ENCODE measurements at regions not wholly inside any gene's neighbourhood (a gene's known extent, or its start where the extent isn't known, plus 50 kb on each side); places are given as distances from the start of the nearest gene placed in this dataset.
"Not testable (repeated sequence)": the region's sequence is repeated elsewhere in the genome, so short reads cannot be mapped to it uniquely, and the experiment has no call there.

DNA sequence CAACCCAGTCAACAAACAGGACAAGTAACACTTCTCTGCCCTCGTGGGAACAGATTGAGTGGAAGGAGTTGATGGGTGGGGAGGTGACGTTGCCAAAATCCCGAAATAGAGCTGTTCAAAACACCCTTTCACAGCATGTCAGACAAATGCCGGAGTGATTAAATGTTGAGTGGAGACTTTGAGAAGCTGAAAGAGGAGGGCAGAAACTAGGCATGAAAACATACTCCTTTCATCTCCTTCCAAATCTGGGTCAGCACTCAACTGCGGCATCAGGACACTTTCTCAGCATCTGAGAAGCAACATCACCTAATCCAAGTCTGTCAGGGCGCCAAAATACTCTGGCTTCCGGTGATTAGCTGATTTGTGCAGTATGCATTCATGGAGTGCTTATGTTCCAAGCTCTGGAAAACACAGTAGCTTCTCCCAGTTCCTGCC is 51.5 kb upstream of the MRI1 start:
- ATAC-seq = no peak

DNA sequence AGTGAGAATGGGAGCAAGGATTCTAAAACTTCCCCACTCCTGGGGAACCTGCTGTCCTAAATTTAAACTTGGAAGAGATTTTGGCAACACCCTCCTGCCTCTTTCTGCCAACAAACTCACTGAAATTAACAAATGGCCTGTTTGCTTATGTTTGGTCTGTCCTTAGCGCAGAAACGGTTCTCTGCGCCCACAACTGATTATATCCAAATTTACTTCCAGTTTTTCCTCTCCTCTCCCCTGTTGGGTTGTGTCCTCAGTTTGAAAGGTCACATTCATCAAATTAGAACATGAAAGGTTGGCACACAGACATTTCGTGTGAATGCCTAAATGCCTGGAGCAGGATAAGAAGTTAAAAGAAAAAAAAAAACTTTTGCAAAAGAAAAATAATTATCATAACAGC is 56.4 kb upstream of the MRI1 start:
- no peak for ATAC-seq

DNA sequence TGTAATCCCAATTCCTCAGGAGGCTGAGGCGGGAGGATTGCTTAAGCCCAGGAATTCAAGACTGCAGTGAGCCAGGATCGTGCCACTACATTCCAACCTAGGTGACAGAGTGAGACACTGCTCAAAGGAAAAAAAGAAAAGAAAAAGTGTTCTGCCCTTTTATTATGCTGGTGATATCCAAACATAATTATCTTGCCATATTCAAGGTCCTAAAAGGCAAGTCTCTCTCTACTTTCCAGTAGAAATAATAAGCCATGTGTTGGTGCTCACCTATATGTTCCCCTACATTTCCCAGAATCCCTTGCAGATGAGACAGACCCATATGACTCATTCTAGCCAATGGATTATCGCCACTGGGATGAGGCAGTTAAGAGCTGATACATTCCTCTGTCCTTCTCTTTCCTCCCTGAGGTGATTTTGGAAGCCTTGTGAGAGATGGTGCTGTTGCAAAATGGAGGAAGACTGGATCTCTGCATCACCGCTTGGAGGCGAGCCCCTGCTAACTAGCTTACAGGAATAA is 58.3 kb upstream of the MRI1 start:
- ATAC-seq = no peak

GRCh38 chr19:13705201-13705600 is 59.1 kb upstream of the MRI1 start:
- no peak for ATAC-seq

DNA sequence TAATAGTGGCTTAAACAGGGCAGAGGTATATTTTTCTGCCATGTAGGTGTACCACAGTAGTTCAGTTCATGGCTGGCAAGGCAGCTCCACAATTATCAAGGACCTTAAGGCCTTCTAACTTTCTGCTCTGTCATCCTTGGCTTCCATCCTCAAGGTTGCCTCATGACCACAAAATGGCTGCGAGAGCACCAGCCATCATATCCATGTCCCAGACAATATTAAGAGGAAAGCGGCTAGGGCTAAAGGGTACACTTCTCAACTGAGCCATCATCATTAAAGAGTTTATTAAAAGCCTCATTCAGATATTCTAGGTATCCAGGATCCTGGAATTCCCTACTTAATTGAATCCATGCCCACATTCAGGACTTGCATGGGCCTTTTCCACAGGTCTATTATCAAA is 62.7 kb upstream of the MRI1 start:
- ATAC-seq = no peak

GRCh38 chr19:13700621-13701020 is 63.7 kb upstream of the MRI1 start:
- no peak for ATAC-seq

DNA sequence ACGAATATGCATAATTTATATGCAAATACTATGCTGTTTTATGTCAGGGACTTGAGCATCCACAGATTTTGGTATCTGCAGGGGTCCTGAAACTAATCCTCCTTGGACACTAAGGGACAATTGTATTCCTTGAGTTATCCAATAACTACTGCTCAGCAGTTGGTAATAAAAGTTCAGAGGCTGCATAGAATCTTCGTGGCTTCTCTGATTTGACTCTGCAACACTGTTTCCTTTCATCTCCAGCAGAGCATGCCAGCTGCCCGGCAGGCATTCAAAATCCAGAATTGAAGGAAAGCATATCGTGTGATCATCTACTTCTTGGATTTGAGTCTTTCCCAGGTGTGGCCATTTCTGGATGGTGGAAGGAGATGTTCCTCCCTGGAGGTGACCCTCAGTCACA is 64.5 kb upstream of the MRI1 start:
- no peak for ATAC-seq

GRCh38 chr19:13696839-13697238 is 67.5 kb upstream of the MRI1 start:
- ATAC-seq = no peak

- ATAC-seq = no peak
These were observed 70.4 kb upstream of the MRI1 start for GRCh38 chr19:13693889-13694288.

DNA sequence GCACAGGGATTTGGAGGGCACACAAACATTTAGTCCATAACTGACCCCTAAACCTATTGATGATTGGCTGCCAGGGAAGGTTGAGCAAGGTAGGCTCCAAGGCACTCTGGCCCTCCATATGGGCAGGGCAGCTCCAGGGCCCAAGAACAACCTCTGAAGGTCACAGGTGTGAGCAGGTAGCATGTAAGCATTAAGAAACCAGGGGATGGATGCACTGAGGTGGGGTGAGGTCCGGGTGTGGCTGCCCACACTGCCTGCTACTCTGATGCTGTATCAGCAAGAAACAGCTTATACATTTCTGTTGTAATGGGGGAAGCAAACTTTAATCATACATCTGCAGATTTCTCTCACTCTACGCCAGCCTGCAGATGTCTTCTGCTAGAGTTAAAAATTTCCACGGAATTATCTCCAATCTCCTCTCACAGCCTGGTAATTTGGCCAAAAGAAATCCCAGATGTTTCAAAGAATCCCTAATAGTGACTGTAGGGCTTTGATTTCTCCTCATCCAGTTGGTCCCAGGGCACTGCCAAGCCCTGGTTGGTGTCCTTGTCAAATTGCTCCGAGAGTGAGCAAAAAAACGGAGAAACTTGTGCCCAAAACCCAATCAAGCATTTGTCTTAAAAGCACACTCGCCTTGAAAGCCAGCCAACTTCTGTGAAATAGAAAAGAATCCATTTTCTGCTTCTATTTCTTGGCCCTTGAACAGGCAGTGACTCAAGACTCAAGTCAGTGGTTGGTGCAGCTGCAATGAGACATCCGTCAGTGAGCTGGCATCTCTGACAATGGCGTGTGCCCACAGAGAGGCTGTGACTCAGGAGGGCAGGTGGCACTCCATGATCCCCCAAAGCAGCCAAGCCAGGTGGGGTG is 72.5 kb upstream of the MRI1 start:
- ATAC-seq = peak; percentile 87

DNA sequence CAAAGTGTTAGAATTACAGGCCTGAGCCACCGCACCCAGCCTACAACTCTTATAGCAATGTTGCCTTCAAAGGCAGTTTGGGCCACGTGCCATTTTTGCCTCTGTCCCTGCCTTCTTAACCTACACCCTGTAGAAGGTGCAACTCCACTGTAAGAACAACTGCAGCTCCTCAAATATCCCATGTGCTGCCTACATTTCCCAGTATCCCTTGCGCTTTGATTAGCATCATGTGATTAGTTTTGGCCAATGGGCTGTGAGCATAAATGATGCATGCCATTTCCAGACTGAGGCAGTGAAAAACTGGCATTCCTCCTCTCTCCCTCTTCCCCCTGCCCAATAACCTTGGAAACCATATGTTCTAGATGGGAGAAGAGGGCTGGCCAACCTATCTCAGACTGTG is 75.2 kb upstream of the MRI1 start:
- peak; percentile 53 for ATAC-seq

DNA sequence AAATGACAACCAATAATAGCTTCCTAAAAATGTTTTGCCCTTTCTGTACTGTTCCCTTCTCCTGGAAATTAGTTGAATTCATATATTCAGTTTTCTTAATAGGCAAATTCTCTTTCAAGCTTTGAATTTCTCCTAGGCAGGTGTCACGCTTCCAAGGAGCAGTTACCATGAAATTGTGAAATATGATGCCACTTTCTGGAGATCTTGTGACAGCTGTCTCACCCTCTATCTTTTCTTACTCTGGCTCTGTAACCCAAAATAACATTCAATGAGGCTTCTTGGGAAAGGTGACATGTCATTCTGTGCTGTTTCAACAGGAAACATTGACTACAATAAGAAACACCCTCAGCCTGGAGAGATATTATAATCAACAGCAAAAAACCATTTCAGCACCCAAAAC is 80.3 kb upstream of the MRI1 start:
- ATAC-seq = no peak

DNA sequence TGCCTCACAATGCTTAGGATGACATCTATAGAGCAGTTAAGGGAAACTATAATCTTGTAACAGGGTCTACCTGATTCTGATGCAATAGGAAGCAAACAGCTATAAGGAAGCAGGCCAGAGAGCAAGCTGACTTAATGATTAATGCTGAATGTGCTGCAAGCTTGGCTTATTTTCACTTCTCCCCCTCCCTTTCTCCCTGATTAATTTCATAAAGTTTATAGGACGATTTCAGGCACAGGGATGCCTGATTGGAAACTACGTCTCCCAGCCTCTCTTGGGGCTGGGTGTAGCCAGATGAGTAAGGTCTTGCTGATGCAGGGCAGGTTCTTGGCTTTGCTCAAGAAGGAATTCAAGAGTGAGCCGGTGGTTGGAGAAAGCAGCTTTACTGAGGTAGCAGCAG is 82.8 kb upstream of the MRI1 start:
- peak; percentile 84 for ATAC-seq

DNA sequence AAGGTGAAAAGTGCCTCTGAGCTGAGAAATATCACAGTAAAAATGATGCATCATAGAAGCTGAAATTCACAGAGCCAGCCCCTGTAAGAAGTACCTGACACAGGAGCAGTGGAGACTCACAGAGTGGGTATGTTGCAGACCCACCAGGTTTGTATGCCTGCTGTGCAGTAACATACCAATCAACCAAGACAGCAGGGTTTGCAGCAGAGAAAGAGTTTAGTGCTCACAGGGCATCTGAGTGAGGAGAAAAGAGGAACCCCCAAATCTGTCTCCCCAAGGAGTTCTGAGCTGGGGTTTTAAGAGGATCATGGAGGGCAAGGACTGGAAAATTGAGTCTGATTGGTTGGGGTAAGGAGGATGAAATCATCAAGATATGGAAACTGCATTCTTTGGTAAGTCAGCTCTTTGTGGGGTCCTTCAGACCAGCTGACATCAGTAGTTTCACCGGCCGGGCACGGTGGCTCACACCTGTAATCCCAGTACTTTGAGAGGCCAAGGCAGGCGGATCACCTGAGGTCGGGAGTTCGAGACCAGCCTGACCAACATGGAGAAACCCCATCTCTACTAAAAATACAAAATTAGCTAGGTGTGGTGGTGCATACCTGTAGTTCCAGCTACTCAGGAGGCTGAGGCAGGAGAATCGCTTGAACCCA is 83.5 kb upstream of the MRI1 start:
- not testable (repeated sequence) for ATAC-seq

- ATAC-seq = peak; percentile 66
These were observed 87.4 kb upstream of the MRI1 start for GRCh38 chr19:13676967-13677366.

DNA sequence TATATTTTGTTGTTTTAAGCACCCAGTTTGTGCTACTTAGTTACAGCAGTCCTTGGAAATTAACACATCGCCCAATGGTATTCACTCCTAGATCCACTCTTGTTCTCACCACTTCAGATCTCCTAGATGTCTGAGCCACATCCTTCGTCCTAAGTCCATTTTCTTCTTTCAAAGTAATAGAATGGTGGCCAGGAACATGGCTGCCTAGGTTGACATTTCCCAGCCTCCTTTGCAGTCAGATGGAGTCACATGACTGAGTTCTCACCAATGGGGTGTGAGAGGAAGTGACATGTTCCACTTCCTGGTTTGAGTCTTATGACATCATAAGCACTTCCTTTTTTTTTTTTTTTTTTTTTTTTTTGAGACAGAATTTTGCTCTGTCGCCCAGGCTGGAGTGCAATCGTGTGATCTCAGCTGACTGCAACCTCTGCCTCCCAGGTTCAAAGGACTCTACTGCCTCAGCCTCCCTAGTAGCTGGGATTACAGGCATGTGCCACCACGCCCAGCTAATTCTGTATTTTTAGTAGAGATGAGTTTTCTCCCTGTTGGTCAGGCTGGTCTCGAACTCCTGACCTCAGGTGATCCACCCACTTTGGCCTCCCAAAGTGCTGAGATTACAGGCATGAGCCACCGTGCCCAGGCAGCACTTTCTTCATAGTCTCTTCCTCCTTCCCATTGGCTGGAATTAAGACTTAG is 91.7 kb upstream of the MRI1 start:
- not testable (repeated sequence) for ATAC-seq

DNA sequence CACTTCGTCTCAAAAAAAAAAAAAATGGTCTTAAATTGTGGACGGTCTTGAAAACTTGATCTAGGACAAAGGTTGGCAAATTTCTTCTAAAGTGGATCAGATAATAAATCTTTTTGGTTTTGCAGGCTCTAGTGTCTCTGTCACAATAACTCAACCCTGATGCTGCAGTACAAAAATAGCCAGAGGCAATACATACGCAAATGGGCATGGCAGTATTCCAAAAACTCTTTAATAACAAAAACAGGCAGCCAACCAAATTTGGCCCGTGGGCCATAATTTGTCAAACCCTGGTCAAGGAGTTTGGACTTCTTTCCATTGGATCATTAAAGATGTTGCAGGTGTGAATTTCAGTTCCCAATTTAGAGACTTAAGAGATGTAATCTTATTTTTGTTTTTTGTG is 93.5 kb upstream of the MRI1 start:
- ATAC-seq = no peak

DNA sequence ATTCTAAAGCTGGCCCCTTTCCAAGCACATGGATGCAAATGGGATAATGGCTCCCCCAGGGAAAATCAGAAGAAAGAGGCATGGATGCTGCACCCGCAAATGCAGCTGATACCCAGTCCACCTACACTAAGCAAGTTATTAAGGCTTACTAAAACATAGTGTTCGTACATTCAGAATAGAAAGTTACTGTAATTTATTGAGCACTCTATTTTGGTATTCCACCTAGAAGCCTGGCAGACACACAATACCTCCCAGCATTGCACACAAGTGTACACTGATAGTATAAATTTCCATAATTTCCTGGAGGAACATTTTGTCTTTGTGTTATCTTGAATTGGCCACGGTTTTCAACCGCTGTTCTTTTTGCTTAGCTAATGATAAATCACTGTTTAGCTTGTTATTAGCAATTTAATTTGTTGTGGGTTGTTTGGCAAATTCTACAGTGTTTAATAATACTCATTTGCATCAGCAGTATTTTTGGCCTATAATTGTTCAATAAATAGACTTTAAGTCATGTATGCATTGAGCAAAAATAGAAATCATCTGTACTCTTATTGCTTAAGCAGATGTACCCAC is 94.5 kb upstream of the MRI1 start:
- no peak for ATAC-seq

- no peak for ATAC-seq
These were observed 95.4 kb upstream of the MRI1 start for GRCh38 chr19:13668964-13669363.

DNA sequence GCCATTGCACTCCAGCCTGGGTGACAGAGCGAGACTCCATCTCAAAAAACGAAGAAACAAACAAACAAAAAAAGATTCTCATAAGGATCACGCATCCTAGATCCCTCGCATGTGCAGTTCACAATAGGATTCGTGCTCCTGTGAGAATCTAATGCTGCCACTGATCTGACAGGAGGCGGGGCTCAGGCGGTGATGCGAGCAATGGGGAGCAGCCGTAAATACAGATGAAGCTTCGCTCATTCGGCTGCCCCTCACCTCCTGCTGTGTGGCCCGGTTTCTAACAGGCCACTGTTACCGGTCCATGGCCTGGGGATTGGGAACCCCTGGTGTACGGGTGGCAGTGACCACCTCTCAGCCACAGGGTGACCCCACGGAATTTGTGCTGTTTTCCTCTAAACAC is 98.2 kb upstream of the MRI1 start:
- ATAC-seq = no peak

GRCh38 chr19:13665125-13665905 is 99.0 kb upstream of the MRI1 start:
- no peak for ATAC-seq
